ENCODE measurements at regions not wholly inside any gene's neighbourhood (a gene's known extent, or its start where the extent isn't known, plus 50 kb on each side); places are given as distances from the start of the nearest gene placed in this dataset.
"Not testable (repeated sequence)": the region's sequence is repeated elsewhere in the genome, so short reads cannot be mapped to it uniquely, and the experiment has no call there.

DNA sequence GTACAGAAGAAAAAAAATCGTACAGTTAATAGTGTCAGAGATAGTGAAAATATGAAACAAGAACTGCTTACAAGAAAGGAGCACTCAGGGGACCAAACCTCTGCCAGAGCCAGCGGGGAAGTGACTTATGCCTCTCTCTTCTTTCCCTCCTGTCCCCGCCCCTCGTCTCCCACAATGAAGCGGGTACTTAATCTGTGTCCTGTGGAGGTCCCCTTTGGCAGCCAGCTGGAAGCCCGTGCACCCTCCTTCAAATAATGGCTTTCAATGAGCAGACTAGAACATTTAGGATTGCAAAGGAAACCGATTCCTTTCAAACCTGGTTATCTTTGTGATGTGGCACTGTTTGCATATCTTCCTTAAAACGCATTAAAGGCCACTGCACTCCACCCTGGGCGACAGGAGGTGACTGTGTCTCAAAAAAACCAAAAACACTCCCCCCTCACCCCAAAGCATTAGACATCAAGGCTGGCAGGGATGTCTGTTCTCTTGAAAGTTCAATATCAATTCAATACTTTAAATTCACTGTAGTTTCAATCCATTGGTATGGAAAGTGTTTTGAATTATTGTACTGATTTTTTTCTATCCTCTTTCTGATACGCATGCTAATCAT lies 51.7 kb downstream of the PPIAL4C start:
- H3K4me3 ChIP-seq; in situ Hi-C loops (cut with MboI; ENCODE audit: low sequenced_read_pairs); H3K4me1 ChIP-seq; H3K27me3 ChIP-seq (ENCODE audit: low read depth); H3K9me3 ChIP-seq; H3K36me3 ChIP-seq (replicated peaks): not testable (repeated sequence)
- DNase-seq (ENCODE audit: low spot score in 2 of 2) = peak in 1 of 2 experiments; percentile 16

GRCh38 chr1:149636286-149637122 lies 52.9 kb downstream of the PPIAL4C start:
- in situ Hi-C loops (cut with MboI; ENCODE audit: low sequenced_read_pairs); H3K27me3 ChIP-seq (ENCODE audit: low read depth); H3K9me3 ChIP-seq; H3K36me3 ChIP-seq (replicated peaks); H3K4me1 ChIP-seq: not testable (repeated sequence)
- DNase-seq (ENCODE audit: low spot score in 2 of 2) = peak; percentile 92 to 94
- H3K4me3 ChIP-seq = peak overlapping the region; percentile 41

- H3K27me3 ChIP-seq (ENCODE audit: low read depth); H3K36me3 ChIP-seq (replicated peaks); H3K9me3 ChIP-seq; H3K4me1 ChIP-seq; H3K4me3 ChIP-seq; in situ Hi-C loops (cut with MboI; ENCODE audit: low sequenced_read_pairs); DNase-seq (ENCODE audit: low spot score in 2 of 2): not testable (repeated sequence)
Observed at GRCh38 chr1:149638481-149638880, 54.8 kb downstream of the PPIAL4C start.

DNA sequence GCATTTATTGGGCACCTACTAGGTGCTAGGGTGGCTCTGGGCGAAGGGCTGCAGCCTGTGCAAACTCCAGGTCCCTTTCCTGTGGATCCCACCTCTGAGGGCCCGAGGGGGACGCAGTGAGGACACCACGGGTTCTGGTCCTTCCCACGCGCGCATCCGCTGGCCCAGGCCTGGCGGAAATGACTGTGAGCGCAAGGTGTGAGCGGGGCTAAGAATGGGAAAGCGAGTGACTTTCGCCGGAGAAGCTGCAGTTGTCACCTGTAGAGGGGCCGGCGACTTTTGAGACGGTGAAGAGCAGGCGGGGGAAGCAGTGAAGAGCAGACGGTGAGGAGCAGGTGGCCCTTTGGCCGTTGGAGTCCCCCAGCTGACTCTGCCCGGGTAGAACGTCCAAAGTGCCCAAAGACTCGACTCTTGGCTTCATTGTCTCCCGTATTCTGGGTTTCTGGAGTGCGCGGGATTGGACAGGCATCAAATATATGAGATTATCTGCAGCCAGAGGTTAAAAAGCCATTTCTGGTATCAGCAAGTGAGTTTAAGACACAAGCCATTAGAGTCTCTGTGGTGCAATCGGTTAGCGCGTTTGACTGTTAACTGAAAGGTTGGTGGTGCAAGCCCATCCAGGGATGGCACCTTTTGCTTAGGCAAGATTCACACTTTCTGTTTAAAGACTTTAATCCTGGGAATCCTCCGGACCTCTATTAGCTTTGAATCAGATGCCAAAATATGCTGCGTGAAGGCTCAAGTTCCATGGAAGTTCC lies 55.4 kb downstream of the PPIAL4C start:
- H3K27me3 ChIP-seq (ENCODE audit: low read depth); H3K4me3 ChIP-seq; H3K36me3 ChIP-seq (replicated peaks); in situ Hi-C loops (cut with MboI; ENCODE audit: low sequenced_read_pairs); H3K9me3 ChIP-seq; DNase-seq (ENCODE audit: low spot score in 2 of 2); H3K4me1 ChIP-seq: not testable (repeated sequence)

- H3K9me3 ChIP-seq; H3K4me3 ChIP-seq; in situ Hi-C loops (cut with MboI; ENCODE audit: low sequenced_read_pairs); H3K4me1 ChIP-seq; H3K27me3 ChIP-seq (ENCODE audit: low read depth); DNase-seq (ENCODE audit: low spot score in 2 of 2); H3K36me3 ChIP-seq (replicated peaks): not testable (repeated sequence)
Observed at GRCh38 chr1:149641179-149641578, 57.5 kb downstream of the PPIAL4C start.

DNA sequence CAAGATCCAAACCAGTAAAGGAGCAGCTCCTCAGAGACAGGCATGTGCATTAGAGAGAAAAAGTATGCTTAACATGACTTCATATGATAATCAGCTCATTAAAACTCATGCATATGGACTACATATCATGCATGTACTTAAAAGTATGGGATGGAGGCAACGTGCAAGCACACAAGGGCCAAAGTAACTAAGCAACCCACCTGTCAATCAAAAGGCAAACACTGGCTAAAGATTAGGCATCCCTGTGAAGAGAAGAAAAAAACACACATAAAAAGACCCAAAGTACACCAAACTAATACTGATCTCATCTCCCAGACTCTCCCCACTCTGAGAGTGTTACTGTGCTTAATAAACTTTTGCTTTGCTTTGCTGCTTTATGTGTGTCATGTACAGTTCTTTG lies 61.2 kb downstream of the PPIAL4C start:
- H3K4me3 ChIP-seq; in situ Hi-C loops (cut with MboI; ENCODE audit: low sequenced_read_pairs); H3K36me3 ChIP-seq (replicated peaks); H3K4me1 ChIP-seq; H3K9me3 ChIP-seq; H3K27me3 ChIP-seq (ENCODE audit: low read depth); DNase-seq (ENCODE audit: low spot score in 2 of 2): not testable (repeated sequence)

- H3K4me3 ChIP-seq; H3K36me3 ChIP-seq (replicated peaks); H3K27me3 ChIP-seq (ENCODE audit: low read depth); H3K9me3 ChIP-seq; DNase-seq (ENCODE audit: low spot score in 2 of 2); in situ Hi-C loops (cut with MboI; ENCODE audit: low sequenced_read_pairs); H3K4me1 ChIP-seq: not testable (repeated sequence)
Observed at GRCh38 chr1:149646360-149647017, 62.8 kb downstream of the PPIAL4C start.

GRCh38 chr1:149647018-149647373 lies 63.3 kb downstream of the PPIAL4C start:
- H3K9me3 ChIP-seq; in situ Hi-C loops (cut with MboI; ENCODE audit: low sequenced_read_pairs); H3K4me3 ChIP-seq; H3K36me3 ChIP-seq (replicated peaks); DNase-seq (ENCODE audit: low spot score in 2 of 2); H3K4me1 ChIP-seq; H3K27me3 ChIP-seq (ENCODE audit: low read depth): not testable (repeated sequence)

DNA sequence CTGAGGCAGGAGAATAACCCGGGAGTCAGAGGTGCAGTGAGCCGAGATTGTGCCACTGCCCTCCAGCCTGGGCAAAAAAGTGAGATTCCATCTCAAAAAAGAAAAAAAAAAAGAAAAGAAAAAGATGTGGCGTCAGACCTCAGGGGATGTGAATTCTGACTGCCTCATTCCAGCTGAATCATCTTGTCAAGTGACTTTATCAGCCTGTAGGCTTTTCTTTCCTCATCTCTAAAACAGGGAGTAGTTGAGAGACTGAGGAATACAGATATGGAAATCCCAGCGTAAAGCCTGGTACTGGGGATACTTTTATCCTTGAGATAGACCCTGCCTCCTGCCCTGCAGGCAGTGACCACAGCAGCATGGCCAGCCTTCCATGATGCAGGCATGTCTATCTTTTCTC lies 74.1 kb downstream of the PPIAL4C start:
- H3K9me3 ChIP-seq; DNase-seq (ENCODE audit: low spot score in 2 of 2); H3K27me3 ChIP-seq (ENCODE audit: low read depth); H3K36me3 ChIP-seq (replicated peaks); H3K4me3 ChIP-seq; H3K4me1 ChIP-seq; in situ Hi-C loops (cut with MboI; ENCODE audit: low sequenced_read_pairs): not testable (repeated sequence)

- in situ Hi-C loops (cut with MboI; ENCODE audit: low sequenced_read_pairs); H3K4me1 ChIP-seq; H3K36me3 ChIP-seq (replicated peaks): not testable (repeated sequence)
Observed at GRCh38 chr1:149658175-149658574, 74.5 kb downstream of the PPIAL4C start.

GRCh38 chr1:149664624-149665023 lies 81.0 kb downstream of the PPIAL4C start:
- in situ Hi-C loops (cut with MboI; ENCODE audit: low sequenced_read_pairs); H3K9me3 ChIP-seq; DNase-seq (ENCODE audit: low spot score in 2 of 2); H3K4me1 ChIP-seq; H3K36me3 ChIP-seq (replicated peaks); H3K27me3 ChIP-seq (ENCODE audit: low read depth); H3K4me3 ChIP-seq: not testable (repeated sequence)

More at GRCh38 chr1:149658175-149658574, 74.5 kb downstream of the PPIAL4C start:
- H3K4me3 ChIP-seq; H3K9me3 ChIP-seq; H3K27me3 ChIP-seq (ENCODE audit: low read depth); DNase-seq (ENCODE audit: low spot score in 2 of 2): not testable (repeated sequence)

DNA sequence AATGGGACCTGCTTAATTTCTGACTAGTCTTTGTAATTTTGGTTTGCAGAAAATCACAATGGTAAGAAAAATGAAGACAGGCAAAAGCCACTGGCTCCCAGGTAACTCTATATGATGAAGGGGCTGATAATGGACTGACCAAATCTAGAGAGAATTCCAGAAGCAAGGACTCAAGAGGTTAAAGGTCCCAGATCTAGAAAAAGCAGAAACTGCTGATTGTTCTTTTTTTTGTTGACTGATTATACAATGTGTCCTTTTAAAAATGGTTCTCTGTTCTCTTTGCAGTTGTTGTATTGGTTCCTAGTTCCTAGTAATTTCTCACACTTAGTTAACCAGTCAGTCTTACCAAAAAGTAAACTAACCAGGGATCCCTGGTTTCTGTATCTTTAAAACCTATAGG lies 81.4 kb downstream of the PPIAL4C start:
- DNase-seq (ENCODE audit: low spot score in 2 of 2); H3K4me1 ChIP-seq; H3K27me3 ChIP-seq (ENCODE audit: low read depth); H3K36me3 ChIP-seq (replicated peaks); H3K9me3 ChIP-seq; in situ Hi-C loops (cut with MboI; ENCODE audit: low sequenced_read_pairs); H3K4me3 ChIP-seq: not testable (repeated sequence)

DNA sequence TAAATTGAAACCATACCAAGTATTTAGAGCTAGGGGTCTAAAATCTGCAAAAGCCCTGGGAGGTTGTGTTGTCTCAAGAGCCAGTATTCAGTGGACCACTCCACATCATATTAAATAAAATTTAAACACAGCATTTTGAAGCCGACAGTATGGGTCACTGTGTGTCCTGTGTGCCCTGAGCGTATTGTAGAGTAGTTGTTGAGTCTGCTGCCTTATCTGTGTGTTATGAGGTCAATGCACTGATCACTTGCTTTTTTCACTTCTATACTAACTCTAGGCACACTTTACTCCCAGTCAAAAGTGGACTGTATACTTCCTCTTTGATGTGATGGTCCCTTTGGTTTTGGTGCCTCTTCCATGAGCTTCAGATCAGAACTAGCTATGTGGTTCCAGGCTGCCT lies 81.9 kb downstream of the PPIAL4C start:
- DNase-seq (ENCODE audit: low spot score in 2 of 2); in situ Hi-C loops (cut with MboI; ENCODE audit: low sequenced_read_pairs); H3K9me3 ChIP-seq; H3K4me1 ChIP-seq; H3K4me3 ChIP-seq; H3K27me3 ChIP-seq (ENCODE audit: low read depth); H3K36me3 ChIP-seq (replicated peaks): not testable (repeated sequence)

All from HAP-1 (cell line).